HG03103 (cell line): ENCODE measurements at regions not wholly inside any gene's neighbourhood (a gene's known extent, or its start where the extent isn't known, plus 50 kb on each side); places are given as distances from the start of the nearest gene placed in this dataset.

Experiments
- ATAC-seq: cut with Tn5 transposase; IDR thresholded peaks from one replicate; pipeline ENCODE4 v1.9.1; 2021; ENCODE audit warnings: low read depth; ENCODE audit not compliant: unreplicated experiment

GRCh38 chr4:52231526-52231925 is 180.4 kb downstream of the SPATA18 start:
- ATAC-seq: no peak

DNA sequence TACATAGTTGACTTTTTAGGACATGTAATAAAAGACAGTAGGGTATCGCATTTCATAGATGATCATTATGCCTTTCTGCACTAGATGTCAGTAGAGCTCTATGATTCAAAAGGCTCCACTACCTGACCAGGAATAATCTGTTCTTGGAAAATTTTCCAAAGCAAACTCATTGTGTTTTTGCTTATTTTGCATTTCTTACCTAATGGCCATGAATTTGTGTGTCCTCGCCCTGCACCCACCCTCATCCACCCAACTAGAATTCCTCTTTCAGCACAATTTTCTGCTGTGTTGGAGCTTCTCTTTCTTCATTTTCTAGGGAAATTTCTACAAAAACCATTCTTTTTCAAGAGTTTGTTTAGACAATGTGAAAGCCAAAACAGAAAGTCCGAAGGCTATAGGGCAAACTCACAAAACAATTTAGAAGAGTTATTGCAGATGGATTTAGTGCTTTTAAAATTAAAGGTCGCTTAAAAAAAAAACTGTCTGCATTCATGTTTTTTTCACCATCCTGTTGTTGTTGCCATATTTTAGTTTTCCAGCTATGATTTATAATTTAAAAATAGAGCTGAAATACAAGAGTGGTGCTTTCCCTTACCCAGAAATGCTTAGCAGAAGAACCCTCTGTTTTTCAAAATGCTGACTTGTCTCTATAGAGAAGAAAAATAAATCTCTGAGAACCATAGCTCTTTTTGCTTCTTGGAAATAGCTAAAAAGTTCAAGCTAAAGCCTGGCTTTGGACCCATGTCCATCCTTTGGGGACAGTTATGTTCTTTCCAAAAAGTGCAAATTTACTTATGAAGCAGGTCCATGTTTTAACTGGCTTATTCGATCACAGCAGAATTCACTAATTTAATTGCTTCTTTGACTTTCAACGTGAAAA is 183.7 kb downstream of the SPATA18 start:
- no peak for ATAC-seq

DNA sequence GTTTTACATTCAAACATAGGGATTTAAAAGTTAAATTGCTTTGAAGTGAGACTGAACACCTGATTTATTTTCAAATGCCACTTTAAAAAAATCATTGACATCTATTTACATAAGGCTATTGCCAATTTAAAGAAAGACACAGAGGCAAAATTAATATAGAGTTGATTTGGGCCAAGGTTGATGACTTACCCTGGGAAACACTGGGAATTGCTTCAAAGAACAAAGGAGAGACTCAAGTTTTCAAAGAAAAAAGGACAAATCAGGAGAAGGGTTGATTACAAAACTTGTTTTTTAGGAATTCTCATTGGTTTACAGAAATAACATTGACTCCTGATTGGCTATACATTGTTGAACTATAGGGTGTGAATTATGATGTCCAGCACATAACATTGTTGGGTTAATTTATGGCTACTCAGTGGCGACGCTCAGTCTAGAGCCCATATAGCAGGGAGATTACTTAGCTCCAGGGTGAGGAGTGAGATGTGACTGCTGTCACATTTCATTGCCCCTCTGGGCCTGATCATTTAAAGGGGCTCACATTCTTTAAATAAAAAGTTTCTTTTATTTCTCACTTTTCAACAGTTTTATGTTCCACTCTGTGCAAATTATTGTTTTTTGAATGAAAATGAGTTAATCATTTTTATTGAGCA is 184.6 kb downstream of the SPATA18 start:
- ATAC-seq: no peak

DNA sequence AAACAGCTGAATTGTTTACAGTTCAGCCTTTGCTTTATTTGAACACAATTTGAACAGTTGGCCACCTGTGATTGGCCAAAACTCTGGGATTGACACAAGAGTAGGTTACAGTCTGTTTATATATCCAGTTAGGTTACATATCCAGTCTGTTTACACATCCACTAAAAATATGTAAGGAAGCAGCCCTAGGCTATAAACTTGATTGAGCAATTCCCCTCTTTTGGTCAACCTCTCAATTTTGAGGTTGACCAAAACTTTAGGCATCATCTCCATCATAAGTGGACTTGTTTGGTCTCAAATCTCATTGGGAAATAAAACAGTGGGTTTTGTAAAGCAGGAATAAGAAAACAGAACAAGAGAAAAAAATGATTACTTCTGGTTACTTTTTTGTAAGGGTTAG is 190.8 kb downstream of the SPATA18 start:
- ATAC-seq: no peak

DNA sequence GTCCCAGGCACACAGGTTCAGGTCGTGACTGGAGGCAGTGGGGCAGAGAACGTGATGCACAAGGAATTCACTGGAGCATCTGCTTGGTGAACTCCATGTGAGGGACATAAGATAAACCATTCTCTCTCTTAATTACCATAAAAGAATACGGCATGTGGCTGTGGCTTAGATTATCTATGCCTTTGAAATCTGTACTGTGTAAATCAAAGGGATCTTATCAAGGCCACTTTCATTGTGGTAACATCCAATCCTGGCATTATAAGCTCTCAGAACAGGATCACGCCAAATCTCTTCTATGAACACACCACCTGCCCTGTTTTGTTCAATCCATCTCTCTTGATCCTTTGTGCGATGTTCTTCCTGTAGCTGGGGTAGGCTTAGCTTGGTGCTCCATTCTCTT is 192.3 kb downstream of the SPATA18 start:
- no peak for ATAC-seq

DNA sequence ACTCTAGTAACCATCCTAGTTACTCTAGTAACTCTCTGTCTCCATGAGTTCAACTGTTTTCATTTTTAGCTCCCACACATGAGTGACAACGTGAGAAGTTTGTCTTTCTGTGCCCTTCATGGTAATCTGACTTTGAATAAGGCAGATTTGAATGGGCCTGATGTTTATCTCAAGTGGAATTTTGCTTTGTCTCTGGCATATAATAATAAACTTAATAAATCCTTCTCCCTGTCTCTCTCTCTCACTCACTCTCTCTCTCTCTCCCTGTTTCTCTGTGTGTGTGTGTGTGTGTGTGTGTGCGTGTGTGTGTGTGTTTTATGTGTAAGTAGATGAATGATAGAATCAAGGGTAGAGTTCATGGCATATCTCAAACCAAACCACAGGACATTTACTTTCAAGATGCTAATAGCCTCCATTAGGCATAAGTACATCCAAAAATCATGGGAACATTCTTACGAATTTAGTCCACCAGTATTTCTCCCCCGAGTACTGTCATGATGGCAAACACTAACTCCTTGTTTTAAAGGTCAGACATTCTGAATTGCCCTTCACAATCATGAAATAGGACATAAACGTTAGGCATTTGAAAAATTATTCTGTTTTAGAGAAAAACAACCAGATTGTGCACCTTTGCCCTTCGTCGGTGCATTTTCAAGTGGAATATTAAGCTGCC is 193.1 kb downstream of the SPATA18 start:
- no peak for ATAC-seq

- ATAC-seq: no peak
Observed at GRCh38 chr4:52244848-52245247, 193.7 kb downstream of the SPATA18 start.

- no peak for ATAC-seq
Observed at GRCh38 chr4:52246827-52247226, 195.7 kb downstream of the SPATA18 start.

DNA sequence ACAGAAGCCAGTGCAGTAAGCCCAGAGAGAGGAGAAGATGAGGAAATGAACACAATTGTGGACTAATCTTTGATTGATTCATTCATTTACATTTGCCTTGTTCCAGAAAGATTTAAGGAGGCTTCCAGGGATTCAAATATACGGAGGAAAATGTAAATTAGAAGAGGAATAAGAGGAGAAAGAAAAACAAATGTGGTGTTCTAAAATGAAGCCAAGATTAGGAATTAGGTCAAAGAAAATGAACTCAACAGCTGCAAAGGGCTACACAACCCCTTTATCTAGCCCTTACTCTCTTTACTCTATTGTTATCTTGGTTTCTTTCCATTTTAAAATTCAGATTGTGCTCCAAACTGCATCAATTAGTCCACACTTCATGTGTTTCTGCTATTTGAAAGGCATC is 196.8 kb downstream of the SPATA18 start:
- ATAC-seq: no peak

GRCh38 chr4:52248820-52249219 is 197.7 kb downstream of the SPATA18 start:
- no peak for ATAC-seq

- ATAC-seq: no peak
Observed at GRCh38 chr4:52249581-52249980, 198.5 kb downstream of the SPATA18 start.

DNA sequence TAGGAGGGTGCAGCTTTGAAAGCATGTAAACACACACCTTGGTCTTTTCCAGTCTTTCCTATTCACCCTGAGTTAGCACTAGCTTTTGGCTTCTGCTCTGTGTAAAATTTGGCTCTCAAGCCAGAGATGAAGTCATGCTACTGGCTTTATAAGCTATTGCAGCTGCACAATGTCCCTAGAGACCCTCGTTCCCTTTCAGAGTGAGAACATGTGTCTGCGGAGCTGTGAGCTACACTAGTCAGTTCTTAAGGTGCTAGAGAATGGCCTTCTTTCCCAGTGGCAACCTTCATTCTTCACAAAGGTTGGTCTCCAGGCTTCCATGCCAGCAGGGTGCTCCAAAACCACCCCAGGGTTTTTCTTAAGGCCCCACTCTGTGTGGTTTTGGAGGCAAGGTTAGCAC is 199.1 kb downstream of the SPATA18 start:
- no peak for ATAC-seq

GRCh38 chr4:52251864-52252263 is 200.8 kb downstream of the SPATA18 start:
- ATAC-seq: no peak

- no peak for ATAC-seq
Observed at GRCh38 chr4:52253025-52253424, 201.9 kb downstream of the SPATA18 start.

- no peak for ATAC-seq
Observed at GRCh38 chr4:52256522-52256921, 205.4 kb downstream of the SPATA18 start.

GRCh38 chr4:52259978-52260377 is 208.9 kb downstream of the SPATA18 start:
- no peak for ATAC-seq

DNA sequence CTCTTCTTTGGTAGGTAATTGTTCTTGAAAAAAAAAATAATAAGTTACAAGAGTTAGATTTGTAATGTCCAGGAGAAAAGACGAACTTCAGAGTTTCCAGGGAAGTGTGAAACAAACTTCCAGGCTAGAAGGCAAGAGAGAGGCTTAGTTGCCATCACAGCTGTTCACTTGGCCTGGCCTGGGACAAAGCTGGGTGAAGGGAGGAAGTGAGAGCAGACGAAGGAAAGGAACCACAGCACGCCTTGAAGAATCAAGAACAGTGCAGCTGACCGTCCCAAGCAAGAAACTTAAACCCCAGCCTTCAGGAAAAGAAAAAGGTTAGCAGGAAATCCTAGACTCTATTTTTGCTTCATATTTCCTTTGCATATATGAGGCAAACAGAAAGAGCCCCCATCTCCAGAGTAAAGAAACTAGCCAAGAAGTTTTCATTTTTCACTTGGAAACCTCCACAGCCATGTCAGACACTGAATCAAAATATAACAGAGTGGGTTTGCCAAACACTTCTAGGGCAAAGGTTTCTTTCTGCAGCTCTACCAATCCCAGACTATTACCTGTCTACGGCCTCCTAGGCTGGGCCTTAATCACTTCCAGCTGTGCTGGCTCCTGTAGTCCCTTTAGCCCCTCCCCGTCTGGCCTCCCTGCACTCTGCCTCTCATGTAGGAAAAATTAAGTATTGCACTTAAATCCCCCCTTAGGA is 209.6 kb downstream of the SPATA18 start:
- peak; percentile 54 for ATAC-seq

DNA sequence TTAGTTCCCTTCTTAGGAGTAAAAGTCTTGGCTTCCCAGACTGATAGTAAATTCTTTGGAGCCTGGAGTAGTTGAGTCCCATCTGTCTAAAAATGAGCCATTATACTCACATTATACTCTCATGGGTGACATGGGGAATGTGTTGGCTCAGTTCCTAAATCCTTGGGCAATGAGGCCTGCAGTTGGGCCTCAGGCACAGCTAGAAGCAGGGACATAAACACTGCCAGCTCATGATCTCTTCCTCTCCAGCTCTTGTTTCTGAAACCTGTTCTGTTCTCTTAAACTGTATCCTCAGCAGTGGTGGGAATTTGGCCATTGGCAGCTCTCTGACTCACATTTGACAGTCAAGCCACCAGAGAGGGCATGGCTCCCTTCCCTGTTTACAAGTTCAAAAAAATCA is 212.5 kb downstream of the SPATA18 start:
- ATAC-seq: no peak

DNA sequence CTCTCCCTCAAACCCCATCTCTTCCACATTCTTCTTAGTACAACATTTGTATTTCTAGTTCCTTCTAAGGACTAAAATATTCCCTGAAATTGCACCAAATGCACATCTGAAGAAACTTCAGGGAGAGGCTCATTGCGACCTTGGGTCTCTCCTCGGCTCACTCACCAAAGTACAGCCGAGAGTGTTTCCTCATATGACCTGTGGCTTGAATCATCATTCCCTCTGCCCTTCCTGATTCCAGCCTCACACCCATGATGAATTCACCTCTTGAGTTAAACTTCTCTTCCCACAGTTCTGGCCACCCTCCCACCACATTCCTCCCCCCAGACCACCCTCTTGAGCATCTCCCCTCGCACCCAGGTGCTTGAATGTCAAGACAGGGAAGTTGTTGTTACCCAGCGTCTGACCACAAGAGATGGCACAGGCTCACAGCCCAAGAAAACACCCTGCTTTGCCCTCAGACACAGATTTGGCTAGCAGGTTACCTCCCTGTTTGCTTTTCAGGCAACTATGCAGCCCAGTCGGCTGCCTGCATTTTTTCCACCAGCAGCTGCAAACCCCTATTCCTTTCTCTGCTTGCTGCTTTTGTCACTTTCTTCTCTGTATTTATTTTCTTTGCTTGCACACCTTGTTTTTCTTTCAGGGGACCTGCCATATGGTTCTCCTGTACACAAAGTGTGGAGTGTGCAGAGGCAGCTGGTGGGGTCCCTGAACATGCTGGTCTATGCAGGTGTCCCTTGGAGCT is 214.8 kb downstream of the SPATA18 start:
- ATAC-seq: no peak

GRCh38 chr4:52266537-52267137 is 215.5 kb downstream of the SPATA18 start:
- no peak for ATAC-seq
